ENCODE measurements at regions not wholly inside any gene's neighbourhood (a gene's known extent, or its start where the extent isn't known, plus 50 kb on each side); places are given as distances from the start of the nearest gene placed in this dataset.

DNA sequence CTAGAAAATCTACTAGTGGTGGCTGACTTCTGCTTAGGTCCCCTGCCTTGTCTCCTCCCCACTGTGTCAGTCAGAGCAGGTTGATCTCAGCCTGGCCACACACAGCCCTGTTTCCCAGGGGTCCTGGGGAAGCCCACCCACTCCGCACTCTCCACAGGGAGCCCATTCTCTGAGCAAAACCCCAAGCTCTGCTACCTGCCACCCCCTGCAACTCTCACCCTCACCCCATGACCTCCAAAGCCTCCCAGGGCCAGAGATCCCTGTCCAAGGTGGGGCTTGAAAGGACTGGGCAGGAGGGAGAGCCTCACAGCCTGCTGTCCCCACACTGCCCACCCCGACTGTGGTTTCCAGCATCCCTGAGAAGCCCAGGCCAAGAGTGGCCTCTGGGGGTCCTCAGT lies 58.8 kb upstream of the ZNF536 start:
- no peak for TF ChIP-seq POLR2A (IDR thresholded peaks at IDR 0.05)
- TF ChIP-seq, protein P1, sequence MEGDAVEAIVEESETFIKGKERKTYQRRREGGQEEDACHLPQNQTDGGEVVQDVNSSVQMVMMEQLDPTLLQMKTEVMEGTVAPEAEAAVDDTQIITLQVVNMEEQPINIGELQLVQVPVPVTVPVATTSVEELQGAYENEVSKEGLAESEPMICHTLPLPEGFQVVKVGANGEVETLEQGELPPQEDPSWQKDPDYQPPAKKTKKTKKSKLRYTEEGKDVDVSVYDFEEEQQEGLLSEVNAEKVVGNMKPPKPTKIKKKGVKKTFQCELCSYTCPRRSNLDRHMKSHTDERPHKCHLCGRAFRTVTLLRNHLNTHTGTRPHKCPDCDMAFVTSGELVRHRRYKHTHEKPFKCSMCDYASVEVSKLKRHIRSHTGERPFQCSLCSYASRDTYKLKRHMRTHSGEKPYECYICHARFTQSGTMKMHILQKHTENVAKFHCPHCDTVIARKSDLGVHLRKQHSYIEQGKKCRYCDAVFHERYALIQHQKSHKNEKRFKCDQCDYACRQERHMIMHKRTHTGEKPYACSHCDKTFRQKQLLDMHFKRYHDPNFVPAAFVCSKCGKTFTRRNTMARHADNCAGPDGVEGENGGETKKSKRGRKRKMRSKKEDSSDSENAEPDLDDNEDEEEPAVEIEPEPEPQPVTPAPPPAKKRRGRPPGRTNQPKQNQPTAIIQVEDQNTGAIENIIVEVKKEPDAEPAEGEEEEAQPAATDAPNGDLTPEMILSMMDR (IDR thresholded peaks at IDR 0.05 in 4 of 5, conservative IDR thresholded peaks at IDR 0.05 in 1 of 5): no peak

All from gastrocnemius medialis (tissue), 4 donors.